NCI-H446 (cell line): ENCODE measurements at regions not wholly inside any gene's neighbourhood (a gene's known extent, or its start where the extent isn't known, plus 50 kb on each side); places are given as distances from the start of the nearest gene placed in this dataset.

Experiments
- DNase-seq, 2 experiments: peaks; one replicate each; lab custom pipeline; 2025; lab: John Stamatoyannopoulos, UW

GRCh38 chr20:58139849-58140786 is 88.3 kb downstream of the ANKRD60 start:
- DNase-seq, result no peak

DNA sequence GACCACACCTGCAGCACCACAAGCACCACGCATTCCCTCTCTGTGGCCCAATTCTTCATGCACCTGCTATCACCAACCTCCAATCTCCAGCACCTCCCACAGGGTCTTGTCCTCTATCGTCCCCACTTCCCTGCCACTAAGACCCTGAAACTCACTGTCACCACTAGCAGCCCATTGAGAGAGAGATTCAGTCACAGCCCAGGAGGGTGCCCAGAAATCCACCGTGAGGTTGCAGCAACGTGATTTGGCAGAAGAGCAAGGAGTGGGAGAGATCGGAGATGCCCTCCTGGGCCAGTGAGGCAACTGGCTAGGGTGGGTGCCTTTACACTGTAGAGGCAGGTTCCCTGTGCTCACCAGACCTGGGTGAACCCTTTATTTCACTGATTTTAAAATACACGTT is 90.1 kb downstream of the ANKRD60 start:
- DNase-seq, result no peak

DNA sequence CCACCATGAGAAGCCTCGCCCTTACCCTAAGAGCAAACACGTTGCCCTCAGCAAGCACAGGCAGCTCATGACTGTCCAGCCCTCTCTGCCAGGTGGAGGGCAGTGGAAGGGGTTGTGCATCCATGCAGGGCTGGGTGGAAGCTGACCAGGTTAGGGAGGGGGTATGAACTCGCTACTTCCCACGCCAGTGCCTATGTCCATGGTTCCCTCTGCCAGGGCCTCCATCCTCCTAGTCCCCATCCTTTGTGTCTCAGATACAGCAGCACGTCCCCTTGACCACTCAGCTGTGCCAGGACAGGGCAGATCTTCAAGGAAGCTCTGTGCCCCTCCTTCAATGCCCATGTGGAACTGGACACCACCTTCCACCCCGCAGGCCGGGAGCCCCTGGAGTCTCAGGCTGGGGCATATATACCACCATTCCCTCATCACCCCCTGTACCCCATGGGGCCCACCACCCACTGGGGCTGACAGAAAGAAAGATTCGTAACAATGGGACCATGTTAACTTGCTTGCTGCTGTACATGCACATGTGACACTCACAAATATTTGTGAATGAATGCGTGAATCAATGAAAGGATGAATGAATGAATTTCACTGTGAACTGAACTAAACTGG is 90.7 kb downstream of the ANKRD60 start:
- DNase-seq, result no peak

DNA sequence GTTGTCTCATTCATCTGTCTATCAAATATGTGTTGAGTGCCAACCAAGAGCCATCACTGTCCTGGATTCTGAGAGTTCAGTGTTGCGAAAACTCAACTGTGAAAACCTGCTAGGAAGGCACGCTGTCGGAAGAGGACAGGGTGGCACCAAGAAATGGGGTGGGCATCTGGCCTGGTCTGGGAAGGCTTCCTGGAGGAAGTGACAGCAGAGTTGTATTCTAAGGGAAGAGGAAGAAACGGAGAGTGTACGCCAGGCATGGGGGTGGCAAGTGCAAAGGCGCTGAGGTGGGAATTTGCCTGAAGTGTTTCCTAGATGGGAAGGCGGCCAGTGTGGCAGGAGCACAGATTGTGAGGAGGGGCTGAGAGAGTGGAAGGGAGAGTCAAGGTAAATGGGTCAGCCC is 91.2 kb downstream of the ANKRD60 start:
- no peak for DNase-seq

- no peak for DNase-seq
Observed at GRCh38 chr20:58136149-58136484, 92.3 kb downstream of the ANKRD60 start.

GRCh38 chr20:58135441-58136148 is 92.9 kb downstream of the ANKRD60 start:
- no peak for DNase-seq

DNA sequence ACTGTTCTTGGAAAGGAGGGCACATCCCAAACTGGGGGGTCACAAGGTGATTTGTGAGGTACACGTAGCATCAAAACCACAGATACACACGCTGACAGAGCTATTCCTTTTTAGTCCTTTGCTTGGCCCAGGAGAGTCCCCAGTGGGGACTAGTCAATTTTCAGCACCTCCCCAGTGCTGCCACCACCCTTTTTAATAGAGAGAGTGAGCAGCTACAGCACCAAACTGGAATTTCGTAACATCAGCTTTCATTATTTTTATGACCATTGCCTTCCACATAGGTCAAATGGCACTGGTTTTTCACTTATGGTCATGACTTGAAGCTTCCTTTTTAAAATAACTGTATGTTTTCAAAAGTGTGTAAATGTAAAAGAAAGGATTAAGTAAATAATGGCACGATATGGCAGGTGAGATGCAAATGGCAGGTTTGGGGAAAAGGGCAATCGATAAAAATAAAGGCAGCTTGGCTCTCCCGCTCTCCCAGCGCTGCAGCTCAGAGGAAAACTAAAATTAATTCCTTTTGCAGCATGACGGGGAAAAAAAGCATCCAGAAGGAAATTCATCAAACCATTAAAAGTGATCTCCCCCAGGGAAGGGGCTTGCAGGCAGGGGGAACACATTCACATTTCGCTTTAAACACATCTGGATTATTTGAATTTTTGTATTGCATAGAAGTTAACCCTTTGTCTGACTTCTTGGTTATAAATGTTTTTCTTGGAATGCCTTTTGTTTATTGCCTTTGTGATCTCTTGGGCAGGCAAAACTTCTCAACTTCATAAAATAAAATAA is 95.2 kb downstream of the ANKRD60 start:
- DNase-seq, result no peak

DNA sequence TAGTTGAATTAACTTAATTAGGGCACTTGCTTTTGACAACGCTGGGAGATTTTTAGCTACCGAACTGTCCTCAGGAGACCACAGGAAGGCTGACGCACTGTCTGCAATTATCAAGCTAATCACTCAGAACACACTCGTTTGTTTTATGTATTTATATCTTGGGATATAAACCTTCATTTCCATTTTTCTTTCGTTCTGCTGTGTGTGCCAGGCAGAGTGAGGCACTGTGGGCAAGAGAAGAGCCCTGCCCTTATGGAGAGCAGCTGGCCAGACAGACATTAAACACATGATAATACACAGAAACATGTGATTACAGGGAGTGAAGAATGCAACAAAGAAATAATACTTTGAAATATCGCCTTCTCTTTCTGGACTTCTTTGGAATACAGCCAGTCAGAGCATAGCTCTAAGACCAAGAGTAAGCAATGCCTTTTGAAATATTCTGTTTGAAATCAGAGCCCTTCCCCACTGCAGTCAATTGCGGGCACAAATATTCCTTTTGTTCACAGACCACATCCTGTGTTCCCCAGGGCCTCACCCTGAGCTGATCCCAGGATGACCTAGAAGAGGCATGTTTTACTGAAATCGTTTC is 96.8 kb downstream of the ANKRD60 start:
- DNase-seq, result no peak

DNA sequence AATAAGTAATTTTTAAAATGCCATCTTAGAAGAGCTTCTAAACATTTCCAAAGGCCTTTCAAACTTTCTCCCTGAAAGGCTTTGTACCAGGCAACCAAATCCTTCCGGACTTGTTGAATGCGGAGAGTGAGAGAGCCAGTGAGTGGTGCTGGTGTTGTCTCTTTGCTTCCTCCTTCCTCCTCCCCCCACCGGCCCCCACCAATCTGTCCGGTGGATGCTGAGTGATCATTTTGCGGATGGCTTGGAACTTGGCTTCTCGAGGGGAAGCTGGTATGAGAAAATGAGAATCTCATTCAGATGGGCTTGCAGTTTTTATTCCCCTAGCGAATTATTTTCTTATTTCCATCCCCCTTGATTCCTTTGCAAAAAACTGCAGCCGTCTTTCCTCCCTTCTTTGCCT is 97.3 kb downstream of the ANKRD60 start:
- DNase-seq, result no peak

DNA sequence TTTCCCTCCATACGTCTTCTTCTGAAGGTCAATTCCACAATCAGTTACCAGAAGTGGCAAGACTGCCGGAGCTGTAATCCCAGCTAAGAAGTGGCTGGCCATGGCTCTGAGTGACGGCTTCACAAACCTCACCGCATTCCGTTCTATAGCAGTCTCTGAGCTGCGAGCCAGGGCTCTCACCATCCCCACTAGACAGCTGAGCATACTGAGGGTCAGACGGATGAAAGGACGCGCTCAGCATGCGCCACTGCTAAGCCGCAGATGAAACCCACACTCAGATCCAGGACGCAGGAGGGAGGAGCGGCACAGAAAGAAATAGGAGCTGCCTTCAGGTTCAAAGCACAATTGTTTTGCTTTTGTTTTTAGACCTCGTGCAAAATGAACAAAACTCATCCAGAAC is 97.9 kb downstream of the ANKRD60 start:
- DNase-seq, result no peak

GRCh38 chr20:58130156-58130555 is 98.3 kb downstream of the ANKRD60 start:
- no peak for DNase-seq

- no peak for DNase-seq
Observed at GRCh38 chr20:58129721-58130151, 98.7 kb downstream of the ANKRD60 start.

- no peak for DNase-seq
Observed at GRCh38 chr20:58128635-58129625, 99.5 kb downstream of the ANKRD60 start.

- peak in 1 of 2 experiments; percentile 44 for DNase-seq
Observed at GRCh38 chr20:58127701-58128111, 100.7 kb downstream of the ANKRD60 start.

GRCh38 chr20:58125726-58126125 is 102.7 kb downstream of the ANKRD60 start:
- DNase-seq, result no peak

DNA sequence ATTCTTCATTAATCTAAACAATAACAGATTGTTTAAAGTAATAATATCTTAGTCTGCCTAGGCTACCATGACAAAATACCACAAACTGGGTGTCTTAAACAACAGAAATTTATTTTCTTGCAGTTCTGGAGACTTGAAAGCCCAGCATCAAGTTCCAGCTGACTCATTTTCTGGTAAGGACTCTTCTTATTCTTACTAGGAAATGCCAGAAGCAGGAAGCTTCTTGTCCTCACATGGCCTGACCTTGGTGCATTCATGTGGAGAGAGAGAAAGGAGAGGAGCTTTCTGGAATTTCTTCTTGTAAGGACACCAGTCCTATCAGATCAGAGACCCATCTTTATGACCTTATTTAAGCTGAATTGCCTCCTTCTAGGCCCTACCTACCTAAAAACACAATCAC is 110.5 kb downstream of the ANKRD60 start:
- DNase-seq, result no peak

- no peak for DNase-seq
Observed at GRCh38 chr20:58116505-58116904, 111.9 kb downstream of the ANKRD60 start.

DNA sequence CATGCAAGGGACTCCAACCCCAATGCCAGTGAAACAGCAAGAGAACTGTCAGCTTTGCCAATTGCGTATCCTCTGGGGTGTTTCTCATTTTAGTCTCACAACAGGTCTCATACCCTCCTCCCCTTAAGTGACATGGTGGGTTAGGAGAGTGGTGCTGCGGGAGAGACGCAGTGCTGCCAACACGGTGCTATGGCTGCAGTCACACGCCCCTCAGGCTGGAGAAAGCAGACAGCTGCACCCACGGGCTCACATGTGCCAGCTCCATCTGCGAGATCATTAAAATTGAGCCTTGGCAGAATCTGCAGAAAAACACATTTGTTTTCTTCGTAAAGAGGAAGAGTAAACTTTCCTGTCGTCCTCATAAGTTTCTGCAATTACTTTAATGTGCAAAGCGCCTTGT is 114.7 kb downstream of the ANKRD60 start:
- peak in 1 of 2 experiments; percentile 48 for DNase-seq

- no peak for DNase-seq
Observed at GRCh38 chr20:58112017-58112781, 116.3 kb downstream of the ANKRD60 start.
